HUES6 (cell line): ENCODE measurements at regions not wholly inside any gene's neighbourhood (a gene's known extent, or its start where the extent isn't known, plus 50 kb on each side); places are given as distances from the start of the nearest gene placed in this dataset.

Experiments used
- H3K27ac ChIP-seq: 2 replicates; pipeline ENCODE4 v1.7.0; 2013; ENCODE audit warnings: low read depth, mild to moderate bottlenecking, low read length, inconsistent platforms
- H3K27me3 ChIP-seq: 2 replicates; pipeline ENCODE4 v1.6.1; 2013; ENCODE audit warnings: low read length; ENCODE audit not compliant: control insufficient read depth, insufficient read depth
- H3K36me3 ChIP-seq: 2 replicates; pipeline ENCODE4 v1.6.1; 2013; ENCODE audit warnings: low read length; ENCODE audit not compliant: control insufficient read depth, insufficient read depth
- H3K4me1 ChIP-seq: 2 replicates; pipeline ENCODE4 v1.6.1; 2013; ENCODE audit warnings: low read length; ENCODE audit not compliant: control insufficient read depth, insufficient read depth
- H3K4me3 ChIP-seq: 2 replicates; pipeline ENCODE4 v1.5.1; 2013; ENCODE audit warnings: low read depth, low read length
- H3K9ac ChIP-seq: one replicate; pipeline ENCODE4 v1.6.1; 2013; ENCODE audit warnings: mild to moderate bottlenecking, low read length
- H3K9me3 ChIP-seq: 2 replicates; pipeline ENCODE4 v1.6.1; 2013; ENCODE audit warnings: low read depth, low read length; ENCODE audit not compliant: control insufficient read depth, insufficient read depth

DNA sequence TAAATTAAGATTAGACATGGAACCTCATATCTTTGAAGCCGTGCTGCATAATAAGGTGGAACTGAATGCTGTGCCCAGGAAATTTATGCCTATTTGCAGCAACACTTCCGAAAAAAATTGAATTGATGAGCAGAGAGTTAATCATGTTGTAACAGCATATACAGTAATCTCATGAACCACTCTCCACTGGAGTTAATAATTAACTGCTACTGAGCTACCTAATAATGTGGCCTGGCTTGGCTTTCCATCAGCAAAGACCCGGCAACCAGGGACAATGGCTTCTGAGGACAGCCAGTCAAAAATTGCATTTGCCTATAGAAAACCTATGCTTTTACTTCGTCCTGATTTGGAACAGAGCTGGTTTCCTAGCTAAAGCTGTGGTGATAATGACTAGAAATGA lies 63.8 kb upstream of the GATB start:
- Histone ChIP-seq H3K4me3 (no peak overlapping the region), H3K36me3 (no peaks in the 10 kb centered on the region), H3K9ac (no peak overlapping the region), H3K27me3 (no peaks in the 10 kb centered on the region), H3K4me1 (no peaks in the 10 kb centered on the region), H3K9me3 (peaks cover 7% of the 10 kb centered on the region), H3K27ac (no peak overlapping the region)

- Histone ChIP-seq H3K27ac (no peak overlapping the region), H3K9ac (no peak overlapping the region), H3K36me3 (no peaks in the 10 kb centered on the region), H3K27me3 (no peaks in the 10 kb centered on the region), H3K4me1 (no peaks in the 10 kb centered on the region), H3K4me3 (no peak overlapping the region), H3K9me3 (peaks cover 11% of the 10 kb centered on the region)
Measured at GRCh38 chr4:151822331-151822730, 61.5 kb upstream of the GATB start.

- H3K4me1 ChIP-seq: no peaks in the 10 kb centered on the region
- H3K9ac ChIP-seq: no peak overlapping the region
- H3K36me3 ChIP-seq: no peaks in the 10 kb centered on the region
- H3K27me3 ChIP-seq: no peaks in the 10 kb centered on the region
- H3K27ac ChIP-seq: no peak overlapping the region
- H3K9me3 ChIP-seq: peaks cover 4% of the 10 kb centered on the region; the same call in 1 of the 2 replicates
- H3K4me3 ChIP-seq: no peak overlapping the region
Measured at GRCh38 chr4:151820004-151820403, 59.2 kb upstream of the GATB start.

GRCh38 chr4:151811403-151811802 lies 50.6 kb upstream of the GATB start:
- no peak overlapping the region for H3K4me3 ChIP-seq
- peak overlapping the region; percentile 67 for H3K27ac ChIP-seq
- H3K4me1 ChIP-seq: peaks cover 16% of the 10 kb centered on the region
- H3K9me3 ChIP-seq: peaks cover 9% of the 10 kb centered on the region
- H3K27me3 ChIP-seq: no peaks in the 10 kb centered on the region
- H3K9ac ChIP-seq: no peak overlapping the region
- no peaks in the 10 kb centered on the region for H3K36me3 ChIP-seq
